LNCAP (cell line): ENCODE measurements at regions not wholly inside any gene's neighbourhood (a gene's known extent, or its start where the extent isn't known, plus 50 kb on each side); places are given as distances from the start of the nearest gene placed in this dataset.

ENCODE experiments used
- CTCF ChIP-seq: fragments of 450-650 bp; IDR thresholded peaks from 2 replicates; pipeline ENCODE4 v1.5.1; 2017; ENCODE audit warnings: mild to moderate bottlenecking

- TF ChIP-seq CTCF: no peak
These were observed 548.4 kb downstream of the PLPP3 start for GRCh38 chr1:56031001-56031400.

- TF ChIP-seq CTCF: no peak
These were observed 549.9 kb downstream of the PLPP3 start for GRCh38 chr1:56029319-56030003.

GRCh38 chr1:56028911-56029310 lies 550.5 kb downstream of the PLPP3 start:
- TF ChIP-seq CTCF: no peak

- no peak for TF ChIP-seq CTCF
These were observed 551.1 kb downstream of the PLPP3 start for GRCh38 chr1:56028244-56028643.

GRCh38 chr1:56025942-56026341 lies 553.4 kb downstream of the PLPP3 start:
- no peak for TF ChIP-seq CTCF

- TF ChIP-seq CTCF: no peak
These were observed 555.2 kb downstream of the PLPP3 start for GRCh38 chr1:56024155-56024554.

- no peak for TF ChIP-seq CTCF
These were observed 559.4 kb downstream of the PLPP3 start for GRCh38 chr1:56019922-56020321.

- TF ChIP-seq CTCF: no peak
These were observed 559.9 kb downstream of the PLPP3 start for GRCh38 chr1:56019472-56019871.
